ENCODE measurements at regions not wholly inside any gene's neighbourhood (a gene's known extent, or its start where the extent isn't known, plus 50 kb on each side); places are given as distances from the start of the nearest gene placed in this dataset.

GRCh38 chr2:23256643-23257042 is 128.3 kb upstream of the KLHL29 start:
- DNase-seq (ENCODE audit: low read depth), result no peak

- no peak for DNase-seq (ENCODE audit: low read depth)
These were observed 124.4 kb upstream of the KLHL29 start for GRCh38 chr2:23260621-23261020.

- no peak for DNase-seq (ENCODE audit: low read depth)
These were observed 116.3 kb upstream of the KLHL29 start for GRCh38 chr2:23268467-23269263.

- no peak for DNase-seq (ENCODE audit: low read depth)
These were observed 115.2 kb upstream of the KLHL29 start for GRCh38 chr2:23269747-23270146.

GRCh38 chr2:23270810-23271209 is 114.2 kb upstream of the KLHL29 start:
- no peak for DNase-seq (ENCODE audit: low read depth)

- DNase-seq (ENCODE audit: low read depth), result peak; percentile 18
These were observed 113.7 kb upstream of the KLHL29 start for GRCh38 chr2:23271230-23271629.

- DNase-seq (ENCODE audit: low read depth), result peak; percentile 45
These were observed 111.2 kb upstream of the KLHL29 start for GRCh38 chr2:23273786-23274185.

GRCh38 chr2:23280401-23280800 is 104.6 kb upstream of the KLHL29 start:
- DNase-seq (ENCODE audit: low read depth), result peak; percentile 13

GRCh38 chr2:23283653-23284052 is 101.3 kb upstream of the KLHL29 start:
- peak; percentile 23 for DNase-seq (ENCODE audit: low read depth)

GRCh38 chr2:23285091-23285800 is 99.7 kb upstream of the KLHL29 start:
- DNase-seq (ENCODE audit: low read depth), result no peak

- peak; percentile 13 for DNase-seq (ENCODE audit: low read depth)
These were observed 98.8 kb upstream of the KLHL29 start for GRCh38 chr2:23286031-23286757.

- DNase-seq (ENCODE audit: low read depth), result peak; percentile 77
These were observed 97.9 kb upstream of the KLHL29 start for GRCh38 chr2:23286758-23287704.

- no peak for DNase-seq (ENCODE audit: low read depth)
These were observed 95.3 kb upstream of the KLHL29 start for GRCh38 chr2:23289671-23290070.

- DNase-seq (ENCODE audit: low read depth), result no peak
These were observed 93.7 kb upstream of the KLHL29 start for GRCh38 chr2:23291239-23291638.

GRCh38 chr2:23292024-23292423 is 93.0 kb upstream of the KLHL29 start:
- DNase-seq (ENCODE audit: low read depth), result no peak

- peak; percentile 43 for DNase-seq (ENCODE audit: low read depth)
These were observed 91.9 kb upstream of the KLHL29 start for GRCh38 chr2:23293063-23293462.

- DNase-seq (ENCODE audit: low read depth), result no peak
These were observed 91.2 kb upstream of the KLHL29 start for GRCh38 chr2:23293731-23294130.

- no peak for DNase-seq (ENCODE audit: low read depth)
These were observed 90.7 kb upstream of the KLHL29 start for GRCh38 chr2:23294238-23294637.

- no peak for DNase-seq (ENCODE audit: low read depth)
These were observed 88.3 kb upstream of the KLHL29 start for GRCh38 chr2:23296691-23297090.

- DNase-seq (ENCODE audit: low read depth), result no peak
These were observed 87.9 kb upstream of the KLHL29 start for GRCh38 chr2:23297112-23297511.

GRCh38 chr2:23298551-23298950 is 86.4 kb upstream of the KLHL29 start:
- no peak for DNase-seq (ENCODE audit: low read depth)
